ENCODE measurements at regions not wholly inside any gene's neighbourhood (a gene's known extent, or its start where the extent isn't known, plus 50 kb on each side); places are given as distances from the start of the nearest gene placed in this dataset.
"Not testable (repeated sequence)": the region's sequence is repeated elsewhere in the genome, so short reads cannot be mapped to it uniquely, and the experiment has no call there.

- no peak overlapping the region for H3K4me3 ChIP-seq (ENCODE audit: control insufficient read depth, low read depth, low read length)
- DNase-seq (ENCODE audit: low read depth): no peak
- TF ChIP-seq CTCF (conservative IDR thresholded peaks at IDR 0.05; ENCODE audit: control insufficient read depth, insufficient read depth, low read depth, low read length): no peak
These were observed 552.7 kb downstream of the ZNF674 start for GRCh38 chrX:45992402-45993123.

- TF ChIP-seq CTCF (conservative IDR thresholded peaks at IDR 0.05; ENCODE audit: control insufficient read depth, insufficient read depth, low read depth, low read length): no peak
- DNase-seq (ENCODE audit: low read depth): peak; percentile 37
- no peak overlapping the region for H3K4me3 ChIP-seq (ENCODE audit: control insufficient read depth, low read depth, low read length)
These were observed 558.2 kb downstream of the ZNF674 start for GRCh38 chrX:45986971-45987370.

GRCh38 chrX:45986081-45986480, 559.1 kb downstream of the ZNF674 start:
- TF ChIP-seq CTCF (conservative IDR thresholded peaks at IDR 0.05; ENCODE audit: control insufficient read depth, insufficient read depth, low read depth, low read length): no peak
- DNase-seq (ENCODE audit: low read depth): no peak
- H3K4me3 ChIP-seq (ENCODE audit: control insufficient read depth, low read depth, low read length): no peak overlapping the region

GRCh38 chrX:45982958-45983727, 562.1 kb downstream of the ZNF674 start:
- H3K4me3 ChIP-seq (ENCODE audit: control insufficient read depth, low read depth, low read length): not testable (repeated sequence)

GRCh38 chrX:45980726-45981125, 564.5 kb downstream of the ZNF674 start:
- no peak for DNase-seq (ENCODE audit: low read depth)
- H3K4me3 ChIP-seq (ENCODE audit: control insufficient read depth, low read depth, low read length): no peak overlapping the region
- no peak for TF ChIP-seq CTCF (conservative IDR thresholded peaks at IDR 0.05; ENCODE audit: control insufficient read depth, insufficient read depth, low read depth, low read length)

More at GRCh38 chrX:45982958-45983727, 562.1 kb downstream of the ZNF674 start:
- DNase-seq (ENCODE audit: low read depth): not testable (repeated sequence)

GRCh38 chrX:45975633-45976032, 569.6 kb downstream of the ZNF674 start:
- TF ChIP-seq CTCF (conservative IDR thresholded peaks at IDR 0.05; ENCODE audit: control insufficient read depth, insufficient read depth, low read depth, low read length): no peak
- no peak overlapping the region for H3K4me3 ChIP-seq (ENCODE audit: control insufficient read depth, low read depth, low read length)
- no peak for DNase-seq (ENCODE audit: low read depth)

- no peak overlapping the region for H3K4me3 ChIP-seq (ENCODE audit: control insufficient read depth, low read depth, low read length)
- DNase-seq (ENCODE audit: low read depth): no peak
- no peak for TF ChIP-seq CTCF (conservative IDR thresholded peaks at IDR 0.05; ENCODE audit: control insufficient read depth, insufficient read depth, low read depth, low read length)
These were observed 572.6 kb downstream of the ZNF674 start for GRCh38 chrX:45972636-45973035.
